HG03139 (cell line): ENCODE measurements at regions not wholly inside any gene's neighbourhood (a gene's known extent, or its start where the extent isn't known, plus 50 kb on each side); places are given as distances from the start of the nearest gene placed in this dataset.
"Not testable (repeated sequence)": the region's sequence is repeated elsewhere in the genome, so short reads cannot be mapped to it uniquely, and the experiment has no call there.

Experiments
- ATAC-seq: cut with Tn5 transposase; IDR thresholded peaks from one replicate; pipeline ENCODE4 v1.9.1; 2021; ENCODE audit not compliant: unreplicated experiment

DNA sequence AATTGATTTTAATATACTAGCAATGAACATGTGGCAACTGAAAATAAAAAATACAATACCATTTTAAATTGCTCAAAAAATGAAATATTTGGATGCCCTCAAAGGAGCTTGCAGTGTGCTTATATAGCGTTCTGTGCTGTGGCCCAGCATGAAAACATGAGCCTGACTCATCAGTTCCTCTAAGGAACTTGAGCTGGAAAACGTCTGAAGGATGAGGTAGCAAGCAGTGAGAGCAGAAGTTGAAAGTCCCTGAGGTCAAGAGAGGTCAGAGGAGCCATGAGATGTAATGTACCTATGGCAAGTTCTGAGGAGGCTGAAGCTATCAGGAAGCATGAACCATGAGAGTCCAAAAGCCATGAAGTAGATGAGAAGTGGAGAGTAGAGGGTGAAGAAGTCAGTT, 59.7 kb downstream of the HMGB3 start:
- no peak for ATAC-seq

DNA sequence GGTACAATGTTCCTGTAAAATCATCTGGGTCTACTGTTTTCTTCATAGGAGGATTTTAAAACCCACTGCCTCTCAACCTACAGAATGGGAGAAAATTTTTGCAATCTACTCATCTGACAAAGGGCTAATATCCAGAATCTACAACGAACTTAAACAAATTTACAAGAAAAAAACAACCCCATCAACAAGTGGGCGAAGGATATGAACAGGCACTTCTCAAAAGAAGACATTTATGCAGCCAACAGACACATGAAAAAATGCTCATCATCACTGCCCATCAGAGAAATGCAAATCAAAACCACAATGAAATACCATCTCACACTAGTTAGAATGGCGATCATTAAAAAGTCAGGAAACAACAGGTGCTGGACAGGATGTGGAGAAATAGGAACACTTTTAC, 83.2 kb downstream of the HMGB3 start:
- ATAC-seq: not testable (repeated sequence)

DNA sequence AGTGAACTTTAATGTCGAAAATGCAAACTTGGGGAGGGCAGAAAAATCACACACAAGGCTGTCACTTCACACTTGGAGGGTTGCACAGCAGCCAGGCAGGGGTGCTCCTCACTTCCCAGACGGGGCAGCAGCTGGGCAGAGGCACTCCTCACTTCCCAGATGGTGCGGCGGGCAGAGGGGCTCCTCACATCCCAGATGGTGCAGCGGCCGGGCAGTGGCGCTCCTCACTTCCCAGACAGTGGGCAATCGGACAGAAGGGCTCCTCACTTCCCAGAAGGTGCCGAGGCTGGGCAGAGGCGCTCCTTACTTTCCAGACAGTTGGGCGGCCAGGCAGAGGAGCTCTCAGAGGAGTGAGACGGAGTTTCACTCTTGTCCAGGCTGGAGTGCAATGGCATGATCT, 90.6 kb downstream of the HMGB3 start:
- no peak for ATAC-seq

DNA sequence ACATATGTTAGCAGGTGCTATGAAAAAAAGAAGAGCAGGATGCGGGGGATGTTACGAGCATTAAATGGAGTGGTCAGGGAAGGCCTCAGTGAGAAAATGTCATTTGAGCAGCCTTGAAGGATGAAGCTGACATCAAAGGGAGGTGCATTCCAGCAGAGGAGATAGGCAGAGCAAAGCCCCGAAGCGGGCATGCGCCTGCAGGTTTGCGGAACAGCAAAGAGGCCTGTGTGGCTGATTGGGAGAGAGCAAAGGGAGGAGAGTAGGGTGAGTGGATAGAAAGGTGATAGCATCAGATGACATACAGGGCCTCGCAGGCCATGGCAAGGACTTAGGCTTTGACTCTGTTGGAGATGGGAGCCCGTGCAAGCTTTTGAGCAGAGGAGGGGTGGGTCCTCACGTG, 95.4 kb upstream of the GPR50 start:
- ATAC-seq: no peak

DNA sequence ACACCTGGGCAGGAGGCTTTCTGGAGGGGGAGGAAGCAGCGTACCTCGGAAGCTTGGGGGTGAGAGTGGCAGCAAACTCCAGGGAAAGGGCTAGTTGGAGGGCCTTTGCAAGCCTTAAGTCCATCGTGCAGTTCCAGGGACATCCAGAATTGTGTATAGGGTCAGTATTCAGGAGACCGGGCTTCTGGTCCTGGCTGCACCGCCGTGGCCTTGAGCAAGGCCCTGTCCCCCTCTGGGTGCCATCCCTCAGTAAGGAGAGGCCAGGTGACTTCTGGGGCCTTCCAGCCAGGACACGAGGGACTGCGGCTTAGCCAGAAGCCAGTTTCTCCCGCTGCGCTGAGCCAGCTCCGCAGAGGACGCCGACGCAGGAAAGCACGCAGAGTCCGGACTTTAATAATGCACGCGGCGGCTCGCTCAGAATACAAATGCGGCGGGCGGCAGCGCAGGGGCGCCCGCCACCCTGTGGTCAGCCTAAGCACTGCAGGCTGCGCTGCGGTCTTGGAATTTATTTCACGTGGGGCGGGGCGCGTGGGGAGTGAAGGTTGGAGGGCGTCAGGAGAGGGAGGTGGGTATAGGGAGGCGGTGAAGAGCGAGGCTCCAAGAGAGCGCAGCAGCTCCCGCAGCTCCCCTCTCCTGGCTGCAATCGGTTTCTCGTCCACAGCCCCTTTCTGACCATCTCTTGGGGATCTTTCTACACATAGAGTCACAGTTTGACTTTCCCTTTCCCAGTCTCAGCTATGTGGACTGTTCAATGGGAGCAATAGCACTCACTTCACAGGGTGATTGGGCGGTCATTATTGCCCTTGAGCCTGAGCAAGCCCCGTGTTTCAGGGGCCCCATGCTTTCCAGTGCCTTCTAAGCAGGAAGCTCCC, 94.1 kb upstream of the GPR50 start:
- peak; percentile 82 for ATAC-seq

DNA sequence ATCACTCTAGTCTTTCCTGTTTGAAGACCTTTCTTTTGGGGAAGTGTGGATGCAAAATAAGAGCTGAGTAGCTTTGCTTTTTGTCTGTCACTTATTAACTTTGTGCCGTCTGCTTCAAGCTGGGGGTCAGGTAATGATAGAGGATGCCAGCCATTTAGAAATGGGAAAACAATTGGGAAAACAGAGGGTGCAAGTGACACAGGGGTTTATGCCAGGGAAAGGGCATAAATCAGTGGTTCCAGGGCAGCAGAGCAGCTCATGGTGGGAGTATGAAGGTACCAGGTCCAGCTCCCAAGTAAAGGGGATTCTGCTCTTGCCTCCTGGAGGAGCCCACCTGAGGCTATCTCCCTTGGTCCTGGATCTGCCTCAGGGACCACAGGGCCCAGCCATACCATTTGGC, 91.9 kb upstream of the GPR50 start:
- no peak for ATAC-seq

DNA sequence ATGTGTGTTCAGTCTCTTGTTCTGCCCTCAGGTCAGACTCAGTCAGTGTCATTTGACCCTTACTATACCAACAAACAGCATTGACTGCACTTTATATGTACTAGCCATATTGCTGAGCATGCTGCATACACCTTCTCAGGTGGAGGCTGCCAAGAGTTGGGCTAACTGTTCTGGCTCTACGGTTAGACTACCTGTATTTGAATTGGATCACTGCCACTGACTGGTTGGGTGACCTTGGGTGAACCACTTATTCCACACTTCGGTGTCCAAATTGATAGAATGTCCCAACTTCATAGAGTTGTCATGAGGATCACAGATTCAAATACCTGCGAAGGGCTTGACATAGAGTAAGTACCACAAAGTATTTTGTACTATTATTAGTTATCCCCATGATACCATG, 91.2 kb upstream of the GPR50 start:
- ATAC-seq: no peak

DNA sequence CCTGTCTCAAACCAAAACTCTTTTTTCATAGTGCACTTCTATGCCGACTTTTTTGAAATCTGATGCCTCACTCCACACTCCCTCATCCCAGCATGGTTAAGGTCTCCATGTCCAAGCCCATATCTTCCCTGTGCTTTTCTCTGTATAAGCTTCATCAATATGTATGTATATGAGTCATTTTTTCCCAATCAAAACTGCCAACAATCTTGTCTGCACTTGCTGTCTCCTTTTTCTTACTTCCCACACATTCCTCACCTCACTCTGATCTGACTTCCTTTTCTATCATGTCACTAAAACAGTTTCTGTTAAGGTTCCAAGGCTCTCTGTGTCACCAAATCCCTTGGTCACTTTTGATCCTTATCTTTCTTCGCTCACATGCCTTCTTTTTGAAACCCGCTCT, 88.2 kb upstream of the GPR50 start:
- no peak for ATAC-seq

DNA sequence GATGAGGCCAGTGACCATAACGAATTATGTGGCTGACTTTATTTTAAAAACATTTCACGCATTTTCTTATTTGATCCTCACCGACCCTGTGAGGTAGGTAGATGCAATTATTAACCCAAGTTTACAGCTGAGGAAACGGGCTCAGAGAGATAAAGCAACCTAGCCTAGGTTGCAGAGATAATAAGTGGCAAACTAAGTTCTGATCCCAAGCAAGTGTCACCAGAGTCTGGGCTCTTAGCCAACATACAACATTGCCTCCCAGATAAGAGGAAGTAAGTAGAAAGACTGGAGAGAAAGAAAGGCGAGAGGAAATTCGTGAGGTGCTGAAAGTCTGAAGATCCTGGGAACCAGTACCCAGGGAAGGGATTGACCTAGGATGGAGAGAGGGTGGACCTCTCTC, 77.4 kb upstream of the GPR50 start:
- no peak for ATAC-seq

DNA sequence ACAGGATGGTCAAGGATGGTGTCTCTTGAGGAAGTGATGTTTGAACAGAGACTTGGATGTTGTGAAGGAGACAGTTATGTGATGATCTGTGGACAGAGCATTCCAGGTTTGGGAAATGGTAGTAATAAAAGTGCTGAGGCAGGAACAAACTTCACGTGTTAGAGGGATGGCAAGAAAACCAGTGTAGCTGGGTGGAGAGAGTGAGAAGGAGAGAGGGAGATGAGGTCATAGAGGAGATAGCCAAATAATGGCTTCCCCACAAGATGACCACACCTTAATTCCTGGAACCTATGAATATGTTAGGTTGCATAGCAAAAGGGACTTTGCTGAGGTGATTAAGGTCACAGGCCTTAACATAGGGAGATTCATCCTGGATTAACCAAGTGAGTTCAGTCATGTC, 75.6 kb upstream of the GPR50 start:
- no peak for ATAC-seq

DNA sequence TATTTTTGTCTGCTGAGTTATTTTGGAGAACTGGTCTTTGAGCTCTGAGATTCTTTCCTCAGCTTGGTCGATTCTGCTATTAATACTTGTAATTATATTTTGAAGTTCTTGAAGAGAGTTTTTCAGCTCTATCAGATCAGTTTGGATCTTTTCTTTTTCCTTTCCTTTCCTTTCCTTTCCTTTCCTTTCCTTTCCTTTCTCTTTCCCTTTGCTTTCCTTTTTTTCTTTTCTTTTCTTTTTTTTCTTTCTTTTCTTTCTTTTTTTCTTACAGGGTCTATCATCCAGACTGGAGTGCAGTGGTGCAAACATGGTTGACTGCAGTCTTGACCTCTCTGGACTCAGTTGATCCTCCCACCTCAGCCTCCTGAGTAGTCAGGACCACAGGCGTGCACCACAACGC, 63.2 kb upstream of the GPR50 start:
- not testable (repeated sequence) for ATAC-seq
